ENCODE measurements at regions not wholly inside any gene's neighbourhood (a gene's known extent, or its start where the extent isn't known, plus 50 kb on each side); places are given as distances from the start of the nearest gene placed in this dataset.

GRCh38 chr16:9338068-9338467 lies 246.6 kb downstream of the HAPSTR1 start:
- DNase-seq (ENCODE audit: low spot score) (no peak), ATAC-seq (ENCODE audit: insufficient number of reproducible peaks, low FRiP score, low read depth) (no peak)
- peaks cover 0 to 61% of the 10 kb centered on the region in 2 donors for H3K4me1 ChIP-seq (ENCODE audit: control insufficient read depth in 1 of 2, low read depth in 2 of 2)
- H3K4me3 ChIP-seq, result no peak overlapping the region
- TF ChIP-seq CTCF (IDR thresholded peaks at IDR 0.05), result no peak
- no peaks in the 10 kb centered on the region for H3K36me3 ChIP-seq
- no peaks in the 10 kb centered on the region for H3K27me3 ChIP-seq (replicated peaks; ENCODE audit: insufficient read depth)
- no peaks in the 10 kb centered on the region for H3K9me3 ChIP-seq
- H3K27ac ChIP-seq, result peak overlapping the region; percentile 35 to 50

DNA sequence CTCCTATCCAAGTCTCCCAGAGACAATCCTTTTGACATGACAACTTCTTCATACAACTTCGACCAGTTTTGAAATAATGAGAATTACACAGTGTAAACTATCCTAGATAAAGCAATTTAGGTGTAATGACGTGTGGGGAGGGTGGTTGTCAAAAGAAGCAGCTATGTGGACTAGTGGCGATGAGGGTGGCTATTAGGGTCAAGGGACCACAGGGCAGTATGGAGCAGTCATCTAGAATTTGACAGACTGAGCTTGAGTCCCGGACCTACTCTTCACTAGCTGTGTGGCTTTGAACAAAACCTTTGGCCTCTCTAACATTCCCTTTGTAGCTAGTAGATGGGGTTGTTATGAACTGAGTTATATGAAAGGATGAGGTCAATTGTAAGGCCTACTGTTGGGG lies 247.1 kb downstream of the HAPSTR1 start:
- peak overlapping the region; percentile 35 to 50 for H3K27ac ChIP-seq
- H3K27me3 ChIP-seq (replicated peaks; ENCODE audit: insufficient read depth), result no peaks in the 10 kb centered on the region
- no peaks in the 10 kb centered on the region for H3K36me3 ChIP-seq
- no peak for TF ChIP-seq CTCF (IDR thresholded peaks at IDR 0.05)
- DNase-seq (ENCODE audit: low spot score) (no peak), ATAC-seq (ENCODE audit: insufficient number of reproducible peaks, low FRiP score, low read depth) (no peak)
- peaks cover 0 to 61% of the 10 kb centered on the region in 2 donors for H3K4me1 ChIP-seq (ENCODE audit: control insufficient read depth in 1 of 2, low read depth in 2 of 2)
- H3K4me3 ChIP-seq, result no peak overlapping the region
- H3K9me3 ChIP-seq, result no peaks in the 10 kb centered on the region

GRCh38 chr16:9340526-9341256 lies 249.2 kb downstream of the HAPSTR1 start:
- H3K4me1 ChIP-seq (ENCODE audit: control insufficient read depth in 1 of 2, low read depth in 2 of 2), result peaks cover 0 to 48% of the 10 kb centered on the region in 2 donors
- ATAC-seq (ENCODE audit: insufficient number of reproducible peaks, low FRiP score, low read depth) (peak; percentile 73), DNase-seq (ENCODE audit: low spot score) (no peak)
- peak overlapping the region; percentile 3 for H3K4me3 ChIP-seq
- no peaks in the 10 kb centered on the region for H3K36me3 ChIP-seq
- peak overlapping the region in 1 of 2 donors; percentile 53 for H3K27ac ChIP-seq
- no peak for TF ChIP-seq CTCF (IDR thresholded peaks at IDR 0.05)
- H3K27me3 ChIP-seq (replicated peaks; ENCODE audit: insufficient read depth), result no peaks in the 10 kb centered on the region
- H3K9me3 ChIP-seq, result no peaks in the 10 kb centered on the region

DNA sequence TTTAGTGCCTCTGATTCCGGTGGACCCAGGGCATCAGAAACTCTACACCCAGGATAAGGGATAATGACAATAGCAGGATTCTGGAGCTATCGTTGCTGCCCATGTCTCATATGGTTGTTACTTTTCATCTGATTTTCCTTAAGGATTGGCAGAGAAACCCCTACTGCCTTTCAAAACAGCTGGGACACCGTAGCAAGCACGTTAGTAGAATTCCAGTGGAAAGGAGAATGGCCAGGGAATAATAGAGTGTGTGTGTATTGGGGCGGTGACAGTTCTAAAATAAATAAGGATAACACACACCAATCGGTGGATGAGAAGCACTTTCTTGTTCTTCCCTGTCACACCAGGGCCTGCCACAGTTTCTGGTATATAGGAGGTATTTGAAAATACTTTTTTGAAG lies 251.8 kb downstream of the HAPSTR1 start:
- H3K27ac ChIP-seq, result no peak overlapping the region
- ATAC-seq (ENCODE audit: insufficient number of reproducible peaks, low FRiP score, low read depth), result no peak
- H3K4me1 ChIP-seq (ENCODE audit: control insufficient read depth in 1 of 2, low read depth in 2 of 2), result peaks cover 2 to 33% of the 10 kb centered on the region in 2 donors
- no peak for TF ChIP-seq CTCF (IDR thresholded peaks at IDR 0.05)
- no peaks in the 10 kb centered on the region for H3K27me3 ChIP-seq (replicated peaks; ENCODE audit: insufficient read depth)
- DNase-seq (ENCODE audit: low spot score), result no peak
- H3K9me3 ChIP-seq, result no peaks in the 10 kb centered on the region
- H3K4me3 ChIP-seq, result no peak overlapping the region
- H3K36me3 ChIP-seq, result no peaks in the 10 kb centered on the region

GRCh38 chr16:9344508-9344907 lies 253.1 kb downstream of the HAPSTR1 start:
- DNase-seq (ENCODE audit: low spot score) (no peak), ATAC-seq (ENCODE audit: insufficient number of reproducible peaks, low FRiP score, low read depth) (no peak)
- TF ChIP-seq CTCF (IDR thresholded peaks at IDR 0.05), result no peak
- Histone ChIP-seq H3K27me3 (replicated peaks; ENCODE audit: insufficient read depth) (no peaks in the 10 kb centered on the region), H3K4me3 (no peak overlapping the region), H3K4me1 (ENCODE audit: control insufficient read depth in 1 of 2, low read depth in 2 of 2) (peaks cover 2 to 23% of the 10 kb centered on the region in 2 donors), H3K9me3 (peaks cover 6% of the 10 kb centered on the region), H3K27ac (no peak overlapping the region), H3K36me3 (no peaks in the 10 kb centered on the region)
